Gastroesophageal sphincter (tissue), 3 donors: ENCODE measurements at regions not wholly inside any gene's neighbourhood (a gene's known extent, or its start where the extent isn't known, plus 50 kb on each side); places are given as distances from the start of the nearest gene placed in this dataset.

Source experiments
- POLR2AphosphoS5 ChIP-seq: sonication (generic); formaldehyde crosslinking; IDR thresholded peaks from one replicate; pipeline ENCODE4 v1.6.1; 2017; ENCODE audit warnings: antibody characterized with exemption
- TF ChIP-seq, protein P1 (sequence below), 4 experiments: fragments of 200-600 bp in 2 of 4; fragments of 450-650 bp in 2 of 4; sonication (generic) in 1 of 4; IDR thresholded peaks; one replicate each; pipeline ENCODE4 v1.5.1; 2017 to 2019; ENCODE audit warnings: antibody characterized with exemption in 4 of 4, mild to moderate bottlenecking in 2 of 4, moderate library complexity in 2 of 4

DNA sequence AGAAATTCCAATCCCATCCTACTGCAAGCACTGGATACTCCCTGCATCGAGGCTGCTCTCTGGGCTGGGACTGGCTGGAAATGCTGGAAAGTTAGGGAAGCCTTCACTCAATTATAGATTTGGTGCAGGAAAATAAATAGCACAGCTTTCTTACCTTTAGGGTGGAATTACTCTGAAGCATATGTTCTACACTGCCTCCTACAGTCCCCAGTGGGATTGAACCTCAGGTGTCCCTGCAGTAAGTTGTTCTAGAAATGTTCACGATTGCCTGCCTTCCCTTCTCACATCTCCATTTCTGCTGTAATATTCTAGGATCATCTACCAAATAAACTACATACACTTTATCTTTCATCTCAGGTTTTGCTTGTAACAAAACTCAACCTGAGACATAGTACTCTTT lies 536.7 kb upstream of the LMCD1 start:
- TF ChIP-seq, protein P1, sequence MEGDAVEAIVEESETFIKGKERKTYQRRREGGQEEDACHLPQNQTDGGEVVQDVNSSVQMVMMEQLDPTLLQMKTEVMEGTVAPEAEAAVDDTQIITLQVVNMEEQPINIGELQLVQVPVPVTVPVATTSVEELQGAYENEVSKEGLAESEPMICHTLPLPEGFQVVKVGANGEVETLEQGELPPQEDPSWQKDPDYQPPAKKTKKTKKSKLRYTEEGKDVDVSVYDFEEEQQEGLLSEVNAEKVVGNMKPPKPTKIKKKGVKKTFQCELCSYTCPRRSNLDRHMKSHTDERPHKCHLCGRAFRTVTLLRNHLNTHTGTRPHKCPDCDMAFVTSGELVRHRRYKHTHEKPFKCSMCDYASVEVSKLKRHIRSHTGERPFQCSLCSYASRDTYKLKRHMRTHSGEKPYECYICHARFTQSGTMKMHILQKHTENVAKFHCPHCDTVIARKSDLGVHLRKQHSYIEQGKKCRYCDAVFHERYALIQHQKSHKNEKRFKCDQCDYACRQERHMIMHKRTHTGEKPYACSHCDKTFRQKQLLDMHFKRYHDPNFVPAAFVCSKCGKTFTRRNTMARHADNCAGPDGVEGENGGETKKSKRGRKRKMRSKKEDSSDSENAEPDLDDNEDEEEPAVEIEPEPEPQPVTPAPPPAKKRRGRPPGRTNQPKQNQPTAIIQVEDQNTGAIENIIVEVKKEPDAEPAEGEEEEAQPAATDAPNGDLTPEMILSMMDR (IDR thresholded peaks at IDR 0.05) = no peak
- no peak for TF ChIP-seq POLR2AphosphoS5
